ENCODE measurements at regions not wholly inside any gene's neighbourhood (a gene's known extent, or its start where the extent isn't known, plus 50 kb on each side); places are given as distances from the start of the nearest gene placed in this dataset.

DNA sequence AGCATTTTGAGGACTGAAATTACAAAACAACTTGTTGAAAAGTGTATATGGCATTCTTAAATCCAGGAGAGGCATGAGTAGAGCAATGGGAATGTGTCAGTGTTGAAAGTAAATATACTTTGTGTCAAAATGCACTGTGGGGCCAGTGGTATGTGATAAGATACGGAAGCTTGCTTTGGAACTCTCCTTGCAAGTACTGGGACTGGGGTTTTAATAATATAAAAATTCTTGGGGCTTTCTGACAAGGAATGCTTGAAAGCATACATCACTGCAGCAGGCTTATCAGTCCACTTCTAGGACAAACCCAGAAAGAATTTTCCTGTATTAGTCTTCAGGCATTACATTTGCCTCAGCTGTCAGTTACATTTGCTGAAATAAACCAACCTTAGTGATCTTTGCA is 472.8 kb upstream of the FZD8 start:
- DNase-seq (ENCODE audit: low read depth in 2 of 2) = no peak

- no peak for DNase-seq (ENCODE audit: low read depth in 2 of 2)
These were observed 472.0 kb upstream of the FZD8 start for GRCh38 chr10:36114141-36114540.

GRCh38 chr10:36111676-36112075 is 469.6 kb upstream of the FZD8 start:
- no peak for DNase-seq (ENCODE audit: low read depth in 2 of 2)

DNA sequence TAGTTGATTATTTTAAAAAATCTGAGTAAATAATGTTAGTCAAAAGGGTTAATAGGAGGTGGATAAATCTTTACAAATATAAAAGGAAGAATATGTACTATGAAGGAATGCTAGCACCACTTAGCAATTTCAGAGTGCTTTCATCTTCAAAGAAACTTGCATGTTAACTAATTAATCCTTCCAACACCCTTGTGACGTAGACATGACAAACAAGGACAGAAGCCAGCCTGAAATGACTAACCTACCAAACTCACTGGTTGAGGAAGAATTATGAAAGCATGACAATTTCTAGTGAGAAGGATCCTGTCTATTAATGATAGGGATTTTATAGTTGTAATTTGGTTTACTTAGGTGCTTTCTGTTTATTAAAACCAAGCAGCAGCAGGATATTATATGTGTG is 468.0 kb upstream of the FZD8 start:
- DNase-seq (ENCODE audit: low read depth in 2 of 2) = no peak

GRCh38 chr10:36109399-36110023 is 467.4 kb upstream of the FZD8 start:
- DNase-seq (ENCODE audit: low read depth in 2 of 2) = no peak

GRCh38 chr10:36097696-36098095 is 455.6 kb upstream of the FZD8 start:
- no peak for DNase-seq (ENCODE audit: low read depth in 2 of 2)

GRCh38 chr10:36096576-36096975 is 454.5 kb upstream of the FZD8 start:
- no peak for DNase-seq (ENCODE audit: low read depth in 2 of 2)

DNA sequence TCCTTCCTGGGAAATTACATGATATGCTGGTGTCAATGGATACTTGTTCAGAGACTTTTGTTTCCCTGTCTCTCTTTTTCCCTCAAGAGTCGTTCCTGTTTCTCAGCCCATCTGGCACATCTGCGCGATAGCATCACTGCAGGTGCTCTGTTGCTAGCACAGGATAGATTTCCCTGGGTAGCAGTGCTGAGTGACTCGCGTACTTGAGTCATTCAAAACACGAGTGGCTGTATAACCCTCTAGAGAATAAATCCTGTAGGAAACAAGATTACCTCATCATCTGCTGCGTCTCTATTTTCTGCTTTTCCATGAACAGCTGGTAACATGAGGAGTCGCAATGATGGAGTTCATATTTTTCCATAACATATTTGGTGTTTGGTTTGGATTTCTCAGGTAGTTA is 452.0 kb upstream of the FZD8 start:
- no peak for DNase-seq (ENCODE audit: low read depth in 2 of 2)

DNA sequence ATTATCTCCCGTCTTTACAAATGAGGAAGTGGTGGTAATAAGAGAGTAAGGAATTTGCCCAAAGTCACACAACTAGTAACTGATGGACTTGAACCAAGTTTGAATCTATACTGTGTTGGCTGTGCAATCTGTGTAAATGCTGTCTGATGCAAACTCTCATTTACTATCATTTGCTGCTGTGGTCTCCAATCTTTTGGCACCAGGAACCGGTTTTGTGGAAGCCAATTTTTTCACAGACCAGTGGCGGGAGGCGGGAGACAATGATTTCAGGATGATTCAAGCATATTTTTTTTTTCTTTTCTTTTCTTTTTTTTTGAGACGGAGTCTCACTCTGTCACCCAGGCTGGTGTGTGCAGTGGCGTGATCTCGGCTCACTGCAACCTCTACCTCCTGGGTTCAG is 450.0 kb upstream of the FZD8 start:
- DNase-seq (ENCODE audit: low read depth in 2 of 2) = no peak

GRCh38 chr10:36091007-36091406 is 448.9 kb upstream of the FZD8 start:
- DNase-seq (ENCODE audit: low read depth in 2 of 2) = no peak

DNA sequence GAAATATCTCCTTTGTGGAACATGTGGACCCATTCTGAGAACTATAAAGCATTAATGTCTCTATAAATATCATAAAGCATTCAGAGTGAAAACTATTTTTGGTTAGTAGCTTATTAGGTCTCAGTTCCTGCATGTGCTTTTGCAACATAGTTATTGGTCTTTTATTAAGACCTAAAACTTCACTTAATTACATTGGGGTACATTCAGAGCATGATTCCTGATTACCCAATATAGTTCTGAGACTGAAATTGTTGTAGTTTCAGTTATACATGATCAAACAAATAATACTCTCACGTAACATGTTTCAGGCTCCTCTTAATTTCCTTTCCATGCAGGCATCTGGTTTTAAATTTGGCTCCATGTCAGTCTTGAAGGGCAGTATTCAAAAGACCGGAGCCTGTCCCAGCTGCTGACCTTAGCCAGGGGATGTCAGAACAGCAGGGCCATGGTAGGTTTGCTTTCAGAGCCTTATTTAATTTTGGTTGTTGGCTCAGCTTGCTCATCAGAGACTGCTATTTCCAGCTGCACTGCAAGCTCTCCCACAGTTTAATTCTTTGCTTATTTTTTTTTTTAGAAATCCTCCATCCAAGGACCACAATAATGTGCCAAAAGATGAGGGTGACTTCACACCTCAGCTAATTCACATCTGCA is 447.8 kb upstream of the FZD8 start:
- DNase-seq (ENCODE audit: low read depth in 2 of 2) = no peak

DNA sequence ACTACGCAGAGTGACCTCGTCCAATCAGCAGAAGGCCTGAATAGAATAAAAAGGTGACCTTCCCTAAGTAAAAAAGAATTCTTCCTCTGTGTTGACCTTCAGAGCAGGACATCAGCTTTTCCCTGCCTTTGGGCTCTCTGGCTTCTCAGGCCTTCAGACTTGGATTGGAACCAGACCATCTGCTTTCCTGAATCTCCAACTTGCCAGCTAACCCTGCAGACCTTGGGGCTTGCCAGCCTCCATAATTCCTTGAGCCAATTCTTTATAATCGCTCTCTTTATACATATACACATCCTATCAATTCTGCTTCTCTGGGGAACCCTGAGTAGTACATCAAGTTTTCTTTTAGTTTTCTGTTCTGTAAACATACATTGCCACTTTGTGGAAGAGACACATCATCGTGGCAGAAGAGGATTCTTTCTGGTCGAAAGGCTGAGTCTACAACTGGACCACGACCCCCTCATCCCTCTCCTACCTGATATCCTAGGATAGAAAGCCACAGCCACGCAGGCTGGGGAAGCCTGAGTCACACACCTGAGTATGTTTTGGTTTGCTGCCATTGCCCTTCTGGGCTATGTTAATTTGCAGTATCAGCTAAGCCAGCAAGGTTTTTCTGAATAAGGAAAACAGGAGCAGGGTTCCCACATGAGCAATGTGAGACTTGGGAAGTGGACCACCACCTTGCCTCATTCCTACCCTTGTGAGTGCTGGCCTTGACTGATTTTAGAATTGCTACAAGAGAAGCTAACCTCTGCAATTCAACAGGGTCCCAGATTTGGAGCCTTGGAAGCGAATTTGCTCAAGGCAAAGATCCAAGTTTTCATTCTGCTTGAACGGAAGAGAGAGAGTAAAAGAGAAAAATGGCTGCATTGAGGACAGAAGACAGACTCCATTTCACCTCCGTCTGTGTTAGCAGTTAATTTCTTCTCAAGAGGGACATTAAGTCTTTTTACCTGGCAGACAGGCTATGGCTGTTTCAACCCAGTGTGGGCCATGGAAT is 445.2 kb upstream of the FZD8 start:
- DNase-seq (ENCODE audit: low read depth in 2 of 2) = no peak

DNA sequence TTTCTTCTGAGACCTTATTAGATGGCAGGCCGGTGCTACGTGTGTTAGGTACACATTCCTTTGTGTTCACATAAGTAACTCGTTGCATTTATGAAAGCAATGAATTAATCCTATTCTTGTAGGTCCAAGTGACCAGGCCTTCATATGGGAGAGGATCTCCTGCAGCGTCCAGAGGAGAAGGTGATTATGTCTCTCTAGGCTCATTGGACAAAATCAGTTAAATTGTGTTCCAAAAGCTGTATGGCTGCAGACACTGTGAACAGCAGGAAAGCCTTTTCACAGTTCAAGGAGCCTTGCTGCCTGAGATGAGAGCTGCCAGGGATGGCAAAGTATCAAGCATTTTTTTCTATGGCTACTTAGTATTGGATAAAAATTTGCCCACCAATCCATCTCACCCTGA is 433.1 kb upstream of the FZD8 start:
- DNase-seq (ENCODE audit: low read depth in 2 of 2) = no peak

DNA sequence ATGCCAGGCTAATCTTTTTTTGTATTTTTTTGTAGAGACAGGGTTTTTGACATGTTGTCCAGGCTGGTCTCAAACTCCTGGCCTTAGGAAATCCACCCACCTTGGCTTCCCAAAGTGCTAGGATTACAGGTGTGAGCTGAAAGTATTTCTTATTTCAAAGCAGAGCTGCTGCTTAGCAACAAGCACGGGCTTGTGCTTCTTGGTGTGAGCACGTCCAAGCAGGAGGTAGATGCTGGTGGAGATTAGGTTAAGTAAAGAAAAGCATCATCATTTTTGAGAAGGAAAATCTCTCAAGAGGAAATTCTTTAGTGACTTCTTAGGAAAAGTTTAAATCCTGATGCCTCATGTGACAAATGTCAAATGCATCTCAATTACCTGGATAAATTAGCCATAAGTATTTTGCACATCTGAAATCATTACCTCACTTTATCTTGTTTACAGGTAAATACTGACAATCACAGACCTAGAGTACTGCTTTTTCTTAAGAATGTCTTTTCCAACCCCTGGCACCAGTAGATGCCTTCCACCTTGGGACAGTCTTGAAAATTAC is 431.8 kb upstream of the FZD8 start:
- no peak for DNase-seq (ENCODE audit: low read depth in 2 of 2)

DNA sequence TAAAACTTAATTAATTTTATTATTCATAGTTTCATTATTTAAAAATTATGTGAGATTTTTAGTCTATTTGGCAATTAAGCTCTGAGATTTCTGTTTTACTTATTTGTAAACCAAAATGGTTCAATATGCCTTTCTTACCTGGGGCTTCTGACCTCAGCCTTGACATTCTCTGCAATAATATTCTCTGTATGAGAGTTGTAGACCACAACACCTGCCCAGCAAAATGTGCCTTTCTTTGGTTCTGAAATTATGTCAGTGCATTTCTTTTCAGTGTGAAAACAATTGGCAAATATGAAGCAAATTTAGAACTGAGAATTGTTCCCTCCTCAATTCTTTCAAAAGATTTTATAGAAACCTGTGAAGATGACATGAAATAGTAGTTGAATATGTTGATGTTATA is 426.4 kb upstream of the FZD8 start:
- DNase-seq (ENCODE audit: low read depth in 2 of 2) = no peak

GRCh38 chr10:36067748-36068147 is 425.7 kb upstream of the FZD8 start:
- DNase-seq (ENCODE audit: low read depth in 2 of 2) = no peak

DNA sequence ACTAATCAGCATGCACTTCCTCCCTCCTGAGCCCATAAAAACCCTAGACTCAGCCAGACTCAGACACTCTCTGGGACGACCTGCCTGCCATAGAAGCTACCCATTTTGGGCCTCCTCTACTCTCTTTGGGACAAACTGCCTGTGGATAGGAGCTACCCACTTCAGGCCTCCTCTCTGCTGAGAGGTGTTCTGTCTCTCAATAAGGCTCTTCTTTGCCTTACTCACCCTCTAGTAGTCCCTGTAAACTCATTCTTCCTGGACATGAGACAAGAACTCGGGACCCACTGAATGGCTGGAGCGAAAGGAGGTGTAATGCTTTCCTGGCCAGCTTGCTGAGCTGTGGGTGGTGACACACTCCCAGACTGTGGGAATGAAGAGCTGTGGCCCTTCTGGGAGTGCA is 424.8 kb upstream of the FZD8 start:
- no peak for DNase-seq (ENCODE audit: low read depth in 2 of 2)

DNA sequence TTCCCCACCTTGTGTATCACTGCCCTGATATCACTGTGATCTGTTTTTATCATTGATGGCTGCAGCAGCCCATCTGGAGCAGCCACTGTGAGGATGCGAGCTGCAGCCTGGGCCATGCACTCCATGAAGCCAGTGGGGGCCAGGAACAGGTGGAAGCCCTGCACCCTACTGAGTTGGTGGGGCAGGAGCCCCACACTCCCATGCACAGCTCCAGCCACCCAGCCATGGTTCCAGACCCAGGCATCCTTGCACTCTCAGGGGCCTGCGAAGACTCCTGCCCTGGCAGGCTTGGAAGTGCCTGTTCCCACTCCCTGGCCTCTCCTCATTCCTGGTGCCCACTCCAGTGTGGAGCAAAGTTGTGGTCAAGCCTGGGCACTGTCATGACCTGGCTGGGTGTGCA is 424.0 kb upstream of the FZD8 start:
- DNase-seq (ENCODE audit: low read depth in 2 of 2) = no peak

DNA sequence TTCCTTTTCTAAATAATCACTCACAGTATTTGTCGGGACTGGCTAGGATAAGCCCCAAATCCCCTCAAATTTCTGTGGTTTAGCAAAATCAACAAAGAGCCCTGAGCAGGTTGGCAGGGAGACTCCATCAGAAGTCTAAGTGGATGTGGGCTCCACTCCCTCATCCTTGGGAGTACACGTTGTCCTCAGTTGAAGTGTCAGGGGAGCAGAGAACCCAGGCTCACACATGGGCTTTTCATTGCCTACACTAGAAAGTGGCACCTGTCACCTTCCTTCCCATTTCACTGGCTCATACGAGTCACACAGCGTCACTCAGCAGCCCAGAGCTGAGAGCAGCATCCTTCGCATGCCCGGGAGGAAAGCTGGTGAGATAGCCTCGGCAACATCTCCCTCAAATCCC is 421.3 kb upstream of the FZD8 start:
- no peak for DNase-seq (ENCODE audit: low read depth in 2 of 2)

DNA sequence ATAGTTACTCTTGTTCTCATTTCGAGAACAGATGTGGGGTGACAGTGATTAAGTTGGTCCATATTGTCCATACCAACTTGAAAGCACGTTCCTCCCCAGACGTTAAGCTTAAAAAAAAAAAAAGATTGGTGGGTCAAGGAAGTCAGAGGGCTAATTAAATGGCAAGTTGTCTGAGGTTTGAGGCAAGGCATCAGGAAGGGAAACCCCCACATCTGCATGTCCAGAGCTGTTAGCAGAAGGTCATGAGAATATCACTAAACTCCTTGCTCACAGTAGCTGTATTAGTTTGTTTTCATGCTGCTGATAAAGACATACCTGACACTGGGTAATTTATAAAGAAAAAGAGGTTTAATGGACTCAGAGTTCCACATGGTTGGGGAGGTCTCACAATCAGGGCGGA is 415.6 kb upstream of the FZD8 start:
- DNase-seq (ENCODE audit: low read depth in 2 of 2) = no peak

DNA sequence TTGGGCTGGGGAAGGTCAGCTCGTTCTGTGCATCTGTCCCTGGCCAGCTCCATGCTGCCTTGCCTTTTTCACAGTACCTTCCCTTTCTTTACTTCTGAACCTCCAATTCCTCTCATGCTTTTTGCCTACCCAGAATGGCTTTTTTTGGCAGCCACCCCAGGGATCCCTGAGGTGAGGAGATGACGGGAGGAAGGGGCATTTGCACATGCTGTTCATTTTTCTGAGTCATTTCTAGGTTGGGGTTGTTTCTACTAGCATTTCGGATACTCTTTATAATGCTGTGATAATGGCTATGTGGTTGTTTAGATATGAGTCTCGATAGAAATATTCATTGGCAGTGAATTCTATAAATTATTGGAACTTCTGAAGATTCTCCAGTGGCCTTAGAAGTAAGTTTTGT is 415.1 kb upstream of the FZD8 start:
- no peak for DNase-seq (ENCODE audit: low read depth in 2 of 2)

DNA sequence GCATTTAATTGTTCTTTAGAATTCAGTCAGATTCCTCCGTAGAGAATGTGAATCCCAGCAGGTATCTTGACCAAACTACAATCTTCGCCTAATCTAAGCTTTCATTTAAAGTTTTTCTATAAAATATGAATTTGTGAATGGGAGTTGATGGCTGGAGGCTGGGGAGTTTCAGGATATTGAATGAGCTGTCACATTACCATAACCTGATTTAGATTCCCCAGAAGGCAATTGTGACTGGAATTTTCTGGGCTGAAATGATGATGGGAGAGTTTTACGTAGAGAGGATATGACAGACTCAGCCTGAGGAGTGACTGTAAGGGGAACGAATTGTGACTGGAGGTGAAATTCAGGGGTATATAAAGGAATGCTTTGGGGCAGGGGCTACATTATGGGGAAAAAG is 411.7 kb upstream of the FZD8 start:
- no peak for DNase-seq (ENCODE audit: low read depth in 2 of 2)

- DNase-seq (ENCODE audit: low read depth in 2 of 2) = no peak
These were observed 411.2 kb upstream of the FZD8 start for GRCh38 chr10:36053271-36053670.

Measured in stimulated activated CD4-positive, alpha-beta T cell treated with anti-CD3 and anti-CD28 coated beads, Interleukin-15, amount 100 ng/mL, for 48 hours (primary cell).